CD14-positive monocyte (primary cell): ENCODE measurements at regions not wholly inside any gene's neighbourhood (a gene's known extent, or its start where the extent isn't known, plus 50 kb on each side); places are given as distances from the start of the nearest gene placed in this dataset.

Experiments used
- DNase-seq, 3 donors: peaks; one replicate each; pipeline ENCODE4 v3.0.0-alpha.2; 2011 to 2022
- H2AFZ ChIP-seq: 2 replicates; pipeline ENCODE4 v1.6.0; 2012; ENCODE audit warnings: mild to moderate bottlenecking, low read depth, low read length, inconsistent platforms; ENCODE audit not compliant: insufficient read depth, poor library complexity, severe bottlenecking
- H3K27ac ChIP-seq, 2 donors: 1 replicate in 1 of 2; 2 replicates in 1 of 2; pipeline ENCODE4 v1.5.1; 2012 to 2013; ENCODE audit warnings: low read length in 2 of 2, control low read depth in 1 of 2, inconsistent platforms in 1 of 2, low read depth in 1 of 2, mild to moderate bottlenecking in 1 of 2
- H3K27me3 ChIP-seq, 2 donors: one replicate each; pipeline versions ENCODE4 v1.6.0 to v1.6.1; 2011 to 2013; ENCODE audit warnings: low read length in 2 of 2; ENCODE audit not compliant: control insufficient read depth in 2 of 2, insufficient read depth in 2 of 2
- H3K36me3 ChIP-seq, 2 donors: replicated peaks in 1 of 2; 1 replicate in 1 of 2; 2 replicates in 1 of 2; pipeline versions ENCODE4 v1.5.1 to v1.6.1; 2012 to 2013; ENCODE audit warnings: low read length in 2 of 2, control low read depth in 1 of 2, inconsistent platforms in 1 of 2, mild to moderate bottlenecking in 1 of 2; ENCODE audit not compliant: insufficient read depth in 2 of 2, control insufficient read depth in 1 of 2
- H3K4me1 ChIP-seq, 2 donors: 1 replicate in 1 of 2; 2 replicates in 1 of 2; pipeline versions ENCODE4 v1.5.1 to v1.6.1; 2012 to 2013; ENCODE audit warnings: low read length in 2 of 2, control low read depth in 1 of 2, inconsistent platforms in 1 of 2, mild to moderate bottlenecking in 1 of 2, moderate library complexity in 1 of 2; ENCODE audit not compliant: insufficient read depth in 2 of 2, control insufficient read depth in 1 of 2
- H3K4me2 ChIP-seq: replicated peaks from 2 replicates; pipeline ENCODE3; 2012; ENCODE audit warnings: low read length, moderate library complexity, mild to moderate bottlenecking; ENCODE audit not compliant: poor library complexity, severe bottlenecking; ENCODE audit errors: extremely low read depth
- H3K4me3 ChIP-seq, 3 experiments: fragments of 200-600 bp in 1 of 3; sonication (generic) in 1 of 3; replicated peaks in 1 of 3; 1 replicate in 2 of 3; 2 replicates in 1 of 3; pipeline ENCODE4 v1.5.1; 2011 to 2013; ENCODE audit warnings: low read length in 3 of 3, mild to moderate bottlenecking in 3 of 3, control low read depth in 2 of 3, low read depth in 2 of 3, inconsistent platforms in 1 of 3, moderate library complexity in 1 of 3
- H3K79me2 ChIP-seq: 2 replicates; pipeline ENCODE4 v1.6.0; 2012; ENCODE audit warnings: mild to moderate bottlenecking, control low read depth, inconsistent platforms, low read length, moderate library complexity; ENCODE audit not compliant: insufficient read depth
- H3K9ac ChIP-seq: 2 replicates; pipeline ENCODE4 v1.6.0; 2017; ENCODE audit warnings: low read length, mild to moderate bottlenecking; ENCODE audit not compliant: insufficient read depth, poor library complexity, severe bottlenecking
- H3K9me3 ChIP-seq, 2 donors: replicated peaks in 1 of 2; 1 replicate in 1 of 2; 2 replicates in 1 of 2; pipeline versions ENCODE4 v1.5.1 to v1.6.1; 2012 to 2013; ENCODE audit warnings: low read length in 2 of 2, control low read depth in 1 of 2; ENCODE audit not compliant: control insufficient read depth in 1 of 2, insufficient read depth in 1 of 2
- H4K20me1 ChIP-seq: 2 replicates; pipeline ENCODE4 v1.6.0; 2012; ENCODE audit warnings: mild to moderate bottlenecking, low read length, control low read depth, moderate library complexity; ENCODE audit not compliant: insufficient read depth
- H3K27ac Mint-ChIP-seq, 7 donors: one replicate each; pipeline ENCODE4 v1.8.0; 2020; ENCODE audit warnings: mild to moderate bottlenecking in 7 of 7, mixed read lengths in 7 of 7, moderate library complexity in 6 of 7, inconsistent platforms in 2 of 7
- H3K27me3 Mint-ChIP-seq, 3 donors: one replicate each; pipeline ENCODE4 v1.8.0; 2021 to 2022; ENCODE audit warnings: low read depth in 3 of 3, mild to moderate bottlenecking in 3 of 3, mixed read lengths in 3 of 3, moderate library complexity in 3 of 3, inconsistent platforms in 1 of 3
- H3K36me3 Mint-ChIP-seq, 2 donors: one replicate each; pipeline ENCODE4 v1.8.0; 2020; ENCODE audit warnings: mixed read lengths in 2 of 2, inconsistent platforms in 1 of 2, mild to moderate bottlenecking in 1 of 2
- H3K4me1 Mint-ChIP-seq: one replicate; pipeline ENCODE4 v1.8.0; 2020; ENCODE audit warnings: mild to moderate bottlenecking, mixed read lengths
- H3K4me3 Mint-ChIP-seq, 2 donors: one replicate each; pipeline ENCODE4 v1.8.0; 2020; ENCODE audit warnings: mild to moderate bottlenecking in 2 of 2, mixed read lengths in 2 of 2, moderate library complexity in 1 of 2
- H3K9me3 Mint-ChIP-seq, 7 donors: one replicate each; pipeline ENCODE4 v1.8.0; 2020 to 2022; ENCODE audit warnings: mixed read lengths in 7 of 7, mild to moderate bottlenecking in 6 of 7, moderate library complexity in 6 of 7, inconsistent platforms in 2 of 7
- WGBS: methylation state at CpG from one replicate; pipeline ENCODE4 v1.1.5; 2013; ENCODE audit warnings: missing lambda C conversion rate; ENCODE audit not compliant: insufficient coverage; 5-methylcytosine and 5-hydroxymethylcytosine counted together
- intact Hi-C, 2 donors: fragments of 100-400 bp; cut with micrococcal nuclease; formaldehyde crosslinking; loops; one replicate each; pipeline versions ENCODE4 v1.15.0 to v1.15.1; 2023
- TF ChIP-seq, protein P1 (sequence below): fragments of 200-600 bp; IDR thresholded peaks from one replicate; pipeline ENCODE4 v1.8.0; 2022; ENCODE audit warnings: antibody characterized with exemption, mild to moderate bottlenecking

GRCh38 chr15:25186906-25187645, 232.3 kb downstream of the SNRPN start:
- H3K4me1 ChIP-seq: no peaks in the 10 kb centered on the region
- no peak for DNase-seq
- Mint-ChIP-seq H3K27ac (no peak overlapping the region), H3K4me3 (no peak overlapping the region), H3K4me1 (no peaks in the 10 kb centered on the region), H3K9me3 (peaks cover 81 to 100% (median 98%) of the 10 kb centered on the region in 7 donors), H3K27me3 (no peaks in the 10 kb centered on the region), H3K36me3 (no peaks in the 10 kb centered on the region)
- no peak overlapping the region for H3K27ac ChIP-seq
- intact Hi-C loops: no loop called here
- H3K36me3 ChIP-seq: no peaks in the 10 kb centered on the region
- H3K4me3 ChIP-seq: no peak overlapping the region
- WGBS: 91% methylated on average over 10 of the region's 14 CpGs
- H3K9me3 ChIP-seq: peaks cover 99 to 100% of the 10 kb centered on the region in 2 donors
- H3K9ac ChIP-seq: no peak overlapping the region
- H4K20me1 ChIP-seq: no peaks in the 10 kb centered on the region
- no peak overlapping the region for H3K4me2 ChIP-seq
- H3K79me2 ChIP-seq: no peaks in the 10 kb centered on the region
- H3K27me3 ChIP-seq: no peaks in the 10 kb centered on the region
- no peak overlapping the region for H2AFZ ChIP-seq
- TF ChIP-seq, protein P1, sequence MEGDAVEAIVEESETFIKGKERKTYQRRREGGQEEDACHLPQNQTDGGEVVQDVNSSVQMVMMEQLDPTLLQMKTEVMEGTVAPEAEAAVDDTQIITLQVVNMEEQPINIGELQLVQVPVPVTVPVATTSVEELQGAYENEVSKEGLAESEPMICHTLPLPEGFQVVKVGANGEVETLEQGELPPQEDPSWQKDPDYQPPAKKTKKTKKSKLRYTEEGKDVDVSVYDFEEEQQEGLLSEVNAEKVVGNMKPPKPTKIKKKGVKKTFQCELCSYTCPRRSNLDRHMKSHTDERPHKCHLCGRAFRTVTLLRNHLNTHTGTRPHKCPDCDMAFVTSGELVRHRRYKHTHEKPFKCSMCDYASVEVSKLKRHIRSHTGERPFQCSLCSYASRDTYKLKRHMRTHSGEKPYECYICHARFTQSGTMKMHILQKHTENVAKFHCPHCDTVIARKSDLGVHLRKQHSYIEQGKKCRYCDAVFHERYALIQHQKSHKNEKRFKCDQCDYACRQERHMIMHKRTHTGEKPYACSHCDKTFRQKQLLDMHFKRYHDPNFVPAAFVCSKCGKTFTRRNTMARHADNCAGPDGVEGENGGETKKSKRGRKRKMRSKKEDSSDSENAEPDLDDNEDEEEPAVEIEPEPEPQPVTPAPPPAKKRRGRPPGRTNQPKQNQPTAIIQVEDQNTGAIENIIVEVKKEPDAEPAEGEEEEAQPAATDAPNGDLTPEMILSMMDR: no peak

- no peak overlapping the region for H3K27ac ChIP-seq
- H3K27me3 ChIP-seq: no peaks in the 10 kb centered on the region
- no peak overlapping the region for H2AFZ ChIP-seq
- no peaks in the 10 kb centered on the region for H3K4me1 Mint-ChIP-seq
- H3K4me1 ChIP-seq: no peaks in the 10 kb centered on the region
- H3K36me3 Mint-ChIP-seq: no peaks in the 10 kb centered on the region
- intact Hi-C loops: no loop called here
- H4K20me1 ChIP-seq: no peaks in the 10 kb centered on the region
- H3K9ac ChIP-seq: no peak overlapping the region
- H3K9me3 Mint-ChIP-seq: peaks cover 79 to 100% (median 97%) of the 10 kb centered on the region in 7 donors
- H3K9me3 ChIP-seq: peaks cover 99 to 100% of the 10 kb centered on the region in 2 donors
- no peaks in the 10 kb centered on the region for H3K79me2 ChIP-seq
- no peak overlapping the region for H3K4me2 ChIP-seq
- WGBS: 88% methylated on average over 7 of the region's 7 CpGs
- no peak overlapping the region for H3K4me3 ChIP-seq
- no peak for DNase-seq
- H3K27me3 Mint-ChIP-seq: no peaks in the 10 kb centered on the region
- TF ChIP-seq, protein P1: no peak
- no peaks in the 10 kb centered on the region for H3K36me3 ChIP-seq
- no peak overlapping the region for H3K4me3 Mint-ChIP-seq
- no peak overlapping the region for H3K27ac Mint-ChIP-seq
Measured at GRCh38 chr15:25188051-25188450, 233.3 kb downstream of the SNRPN start.
